COLO668 (cell line): ENCODE measurements at regions not wholly inside any gene's neighbourhood (a gene's known extent, or its start where the extent isn't known, plus 50 kb on each side); places are given as distances from the start of the nearest gene placed in this dataset.

ENCODE experiments used
- DNase-seq: peaks from one replicate; lab custom pipeline; 2025; ENCODE audit not compliant: unreplicated experiment; lab: John Stamatoyannopoulos, UW

- no peak for DNase-seq
Measured at GRCh38 chr6:43838276-43839036, 68.4 kb downstream of the VEGFA start.

- DNase-seq = no peak
Measured at GRCh38 chr6:43837507-43837906, 67.5 kb downstream of the VEGFA start.

- DNase-seq = no peak
Measured at GRCh38 chr6:43836507-43837240, 66.7 kb downstream of the VEGFA start.
